ENCODE measurements at regions not wholly inside any gene's neighbourhood (a gene's known extent, or its start where the extent isn't known, plus 50 kb on each side); places are given as distances from the start of the nearest gene placed in this dataset.

- CTCF ChIA-PET: no interaction called here
- no peaks in the 10 kb centered on the region for H3K27me3 ChIP-seq (replicated peaks in 1 of 2; ENCODE audit: control insufficient read depth in 2 of 2, extremely low read depth in 1 of 2, insufficient read depth in 2 of 2, low read length in 1 of 2)
- H3K36me3 ChIP-seq (ENCODE audit: control insufficient read depth in 2 of 2, extremely low read depth in 1 of 2, insufficient read depth in 1 of 2, low read length in 1 of 2): no peaks in the 10 kb centered on the region
- Mint-ChIP-seq H3K9me3 (peaks cover 20 to 32% (median 27%) of the 10 kb centered on the region in 3 donors), H3K4me3 (no peak overlapping the region), H3K27ac (no peak overlapping the region), H3K36me3 (no peaks in the 10 kb centered on the region), H3K27me3 (no peaks in the 10 kb centered on the region), H3K4me1 (no peaks in the 10 kb centered on the region)
- ATAC-seq (replicated peaks in 1 of 4) (no peak), DNase-seq (no peak)
- no peak overlapping the region for H3K27ac ChIP-seq (ENCODE audit: low read length)
- no peak overlapping the region for H3K4me3 ChIP-seq (ENCODE audit: control insufficient read depth in 1 of 2, extremely low read depth in 1 of 2, low read length in 1 of 2)
- POLR2A ChIA-PET: no interaction called here
- WGBS (ENCODE audit: insufficient coverage): 71% methylated on average over 1 of the region's 2 CpGs
- H3K9me3 ChIP-seq: peaks cover 4% of the 10 kb centered on the region
- no peaks in the 10 kb centered on the region for H3K4me1 ChIP-seq (ENCODE audit: control insufficient read depth in 1 of 2, extremely low read depth in 1 of 2, insufficient read depth in 2 of 2, low read length in 2 of 2)
Observed at GRCh38 chr7:68918621-68919020, 679.7 kb upstream of the AUTS2 start.

GRCh38 chr7:68922850-68923249, 675.4 kb upstream of the AUTS2 start:
- WGBS (ENCODE audit: insufficient coverage): no CpG with 5 or more reads among the region's 8 CpGs
- Mint-ChIP-seq H3K4me1 (no peaks in the 10 kb centered on the region), H3K27ac (no peak overlapping the region), H3K4me3 (no peak overlapping the region), H3K36me3 (no peaks in the 10 kb centered on the region), H3K27me3 (no peaks in the 10 kb centered on the region), H3K9me3 (peaks cover 17 to 33% (median 27%) of the 10 kb centered on the region in 3 donors)
- H3K4me1 ChIP-seq (ENCODE audit: control insufficient read depth in 1 of 2, extremely low read depth in 1 of 2, insufficient read depth in 2 of 2, low read length in 2 of 2): no peaks in the 10 kb centered on the region
- ChIA-PET CTCF (no interaction called here), POLR2A (no interaction called here)
- H3K36me3 ChIP-seq (ENCODE audit: control insufficient read depth in 2 of 2, extremely low read depth in 1 of 2, insufficient read depth in 1 of 2, low read length in 1 of 2): no peaks in the 10 kb centered on the region
- no peak for ATAC-seq (replicated peaks in 1 of 4)
- H3K4me3 ChIP-seq (ENCODE audit: control insufficient read depth in 1 of 2, extremely low read depth in 1 of 2, low read length in 1 of 2): no peak overlapping the region
- no peaks in the 10 kb centered on the region for H3K27me3 ChIP-seq (replicated peaks in 1 of 2; ENCODE audit: control insufficient read depth in 2 of 2, extremely low read depth in 1 of 2, insufficient read depth in 2 of 2, low read length in 1 of 2)
- no peak for DNase-seq
- H3K9me3 ChIP-seq: peaks cover 4% of the 10 kb centered on the region
- no peak overlapping the region for H3K27ac ChIP-seq (ENCODE audit: low read length)

- ATAC-seq (replicated peaks in 1 of 4): no peak
Observed at GRCh38 chr7:68925241-68925640, 673.0 kb upstream of the AUTS2 start.

GRCh38 chr7:68929781-68930261, 668.5 kb upstream of the AUTS2 start:
- 77% methylated on average over 3 of the region's 6 CpGs for whole genome bisulfite sequencing (ENCODE audit: insufficient coverage)
- Mint-ChIP-seq H3K36me3 (no peaks in the 10 kb centered on the region), H3K27me3 (no peaks in the 10 kb centered on the region), H3K4me3 (no peak overlapping the region), H3K9me3 (peaks cover 23 to 37% (median 26%) of the 10 kb centered on the region in 3 donors), H3K4me1 (no peaks in the 10 kb centered on the region), H3K27ac (no peak overlapping the region)
- DNase-seq: no peak
- no peak for ATAC-seq (replicated peaks in 1 of 4)
- Histone ChIP-seq H3K4me1 (ENCODE audit: control insufficient read depth in 1 of 2, extremely low read depth in 1 of 2, insufficient read depth in 2 of 2, low read length in 2 of 2) (no peaks in the 10 kb centered on the region), H3K4me3 (ENCODE audit: control insufficient read depth in 1 of 2, extremely low read depth in 1 of 2, low read length in 1 of 2) (no peak overlapping the region), H3K27me3 (replicated peaks in 1 of 2; ENCODE audit: control insufficient read depth in 2 of 2, extremely low read depth in 1 of 2, insufficient read depth in 2 of 2, low read length in 1 of 2) (no peaks in the 10 kb centered on the region), H3K27ac (ENCODE audit: low read length) (no peak overlapping the region), H3K9me3 (no peaks in the 10 kb centered on the region), H3K36me3 (ENCODE audit: control insufficient read depth in 2 of 2, extremely low read depth in 1 of 2, insufficient read depth in 1 of 2, low read length in 1 of 2) (no peaks in the 10 kb centered on the region)
- ChIA-PET CTCF (no interaction called here), POLR2A (no interaction called here)

More at GRCh38 chr7:68925241-68925640, 673.0 kb upstream of the AUTS2 start:
- no peaks in the 10 kb centered on the region for H3K4me1 ChIP-seq (ENCODE audit: control insufficient read depth in 1 of 2, extremely low read depth in 1 of 2, insufficient read depth in 2 of 2, low read length in 2 of 2)
- H3K27ac Mint-ChIP-seq: no peak overlapping the region
- H3K27me3 Mint-ChIP-seq: no peaks in the 10 kb centered on the region
- peaks cover 10 to 33% (median 28%) of the 10 kb centered on the region in 3 donors for H3K9me3 Mint-ChIP-seq
- no peaks in the 10 kb centered on the region for H3K36me3 Mint-ChIP-seq
- no peaks in the 10 kb centered on the region for H3K4me1 Mint-ChIP-seq
- WGBS (ENCODE audit: insufficient coverage): 80% methylated on average over 1 of the region's 6 CpGs
- no peak overlapping the region for H3K4me3 ChIP-seq (ENCODE audit: control insufficient read depth in 1 of 2, extremely low read depth in 1 of 2, low read length in 1 of 2)
- peaks cover 4% of the 10 kb centered on the region for H3K9me3 ChIP-seq
- POLR2A ChIA-PET: no interaction called here
- H3K4me3 Mint-ChIP-seq: no peak overlapping the region
- H3K36me3 ChIP-seq (ENCODE audit: control insufficient read depth in 2 of 2, extremely low read depth in 1 of 2, insufficient read depth in 1 of 2, low read length in 1 of 2): no peaks in the 10 kb centered on the region
- no peak overlapping the region for H3K27ac ChIP-seq (ENCODE audit: low read length)
- no peaks in the 10 kb centered on the region for H3K27me3 ChIP-seq (replicated peaks in 1 of 2; ENCODE audit: control insufficient read depth in 2 of 2, extremely low read depth in 1 of 2, insufficient read depth in 2 of 2, low read length in 1 of 2)
- DNase-seq: no peak
- CTCF ChIA-PET: no interaction called here

GRCh38 chr7:68936471-68937035, 661.7 kb upstream of the AUTS2 start:
- POLR2A ChIA-PET: no interaction called here

GRCh38 chr7:68938151-68938550, 660.1 kb upstream of the AUTS2 start:
- Mint-ChIP-seq H3K36me3 (no peaks in the 10 kb centered on the region), H3K27me3 (no peaks in the 10 kb centered on the region), H3K9me3 (peaks cover 22 to 30% (median 28%) of the 10 kb centered on the region in 3 donors), H3K27ac (no peak overlapping the region), H3K4me3 (no peak overlapping the region), H3K4me1 (no peaks in the 10 kb centered on the region)
- Histone ChIP-seq H3K4me3 (ENCODE audit: control insufficient read depth in 1 of 2, extremely low read depth in 1 of 2, low read length in 1 of 2) (no peak overlapping the region), H3K27me3 (replicated peaks in 1 of 2; ENCODE audit: control insufficient read depth in 2 of 2, extremely low read depth in 1 of 2, insufficient read depth in 2 of 2, low read length in 1 of 2) (no peaks in the 10 kb centered on the region), H3K9me3 (peaks cover 4% of the 10 kb centered on the region), H3K36me3 (ENCODE audit: control insufficient read depth in 2 of 2, extremely low read depth in 1 of 2, insufficient read depth in 1 of 2, low read length in 1 of 2) (no peaks in the 10 kb centered on the region), H3K27ac (ENCODE audit: low read length) (no peak overlapping the region), H3K4me1 (ENCODE audit: control insufficient read depth in 1 of 2, extremely low read depth in 1 of 2, insufficient read depth in 2 of 2, low read length in 2 of 2) (no peaks in the 10 kb centered on the region)
- 27% methylated on average over 1 of the region's 4 CpGs for WGBS (ENCODE audit: insufficient coverage)
- ATAC-seq (replicated peaks in 1 of 4) (no peak), DNase-seq (no peak)
- CTCF ChIA-PET: no interaction called here
- POLR2A ChIA-PET: no interaction called here

More at GRCh38 chr7:68936471-68937035, 661.7 kb upstream of the AUTS2 start:
- peaks cover 4% of the 10 kb centered on the region for H3K9me3 ChIP-seq
- H3K27me3 Mint-ChIP-seq: no peaks in the 10 kb centered on the region
- H3K9me3 Mint-ChIP-seq: peaks cover 25 to 36% (median 26%) of the 10 kb centered on the region in 3 donors
- no peak for ATAC-seq (replicated peaks in 1 of 4)
- H3K4me3 Mint-ChIP-seq: no peak overlapping the region
- 75% methylated on average over 9 of the region's 10 CpGs for WGBS (ENCODE audit: insufficient coverage)
- no peak overlapping the region for H3K27ac Mint-ChIP-seq
- H3K36me3 Mint-ChIP-seq: no peaks in the 10 kb centered on the region
- H3K4me1 ChIP-seq (ENCODE audit: control insufficient read depth in 1 of 2, extremely low read depth in 1 of 2, insufficient read depth in 2 of 2, low read length in 2 of 2): no peaks in the 10 kb centered on the region
- H3K36me3 ChIP-seq (ENCODE audit: control insufficient read depth in 2 of 2, extremely low read depth in 1 of 2, insufficient read depth in 1 of 2, low read length in 1 of 2): no peaks in the 10 kb centered on the region
- H3K27ac ChIP-seq (ENCODE audit: low read length): no peak overlapping the region
- DNase-seq: no peak
- CTCF ChIA-PET: no interaction called here
- no peaks in the 10 kb centered on the region for H3K4me1 Mint-ChIP-seq
- no peaks in the 10 kb centered on the region for H3K27me3 ChIP-seq (replicated peaks in 1 of 2; ENCODE audit: control insufficient read depth in 2 of 2, extremely low read depth in 1 of 2, insufficient read depth in 2 of 2, low read length in 1 of 2)
- no peak overlapping the region for H3K4me3 ChIP-seq (ENCODE audit: control insufficient read depth in 1 of 2, extremely low read depth in 1 of 2, low read length in 1 of 2)

- H3K4me3 ChIP-seq (ENCODE audit: control insufficient read depth in 1 of 2, extremely low read depth in 1 of 2, low read length in 1 of 2): no peak overlapping the region
- Mint-ChIP-seq H3K27ac (no peak overlapping the region), H3K36me3 (no peaks in the 10 kb centered on the region), H3K9me3 (peaks cover 10 to 25% (median 12%) of the 10 kb centered on the region in 3 donors), H3K4me3 (no peak overlapping the region), H3K27me3 (no peaks in the 10 kb centered on the region), H3K4me1 (no peaks in the 10 kb centered on the region)
- ATAC-seq (replicated peaks in 1 of 4) (no peak), DNase-seq (no peak)
- no peaks in the 10 kb centered on the region for H3K36me3 ChIP-seq (ENCODE audit: control insufficient read depth in 2 of 2, extremely low read depth in 1 of 2, insufficient read depth in 1 of 2, low read length in 1 of 2)
- no peak overlapping the region for H3K27ac ChIP-seq (ENCODE audit: low read length)
- H3K27me3 ChIP-seq (replicated peaks in 1 of 2; ENCODE audit: control insufficient read depth in 2 of 2, extremely low read depth in 1 of 2, insufficient read depth in 2 of 2, low read length in 1 of 2): no peaks in the 10 kb centered on the region
- H3K9me3 ChIP-seq: peaks cover 4% of the 10 kb centered on the region
- no peaks in the 10 kb centered on the region for H3K4me1 ChIP-seq (ENCODE audit: control insufficient read depth in 1 of 2, extremely low read depth in 1 of 2, insufficient read depth in 2 of 2, low read length in 2 of 2)
- ChIA-PET CTCF (interaction anchor here in 1 of 2 donors (0.5 kb wide), 1 partner anchor 186 kb away, joined by 4 read pairs; no protein-coding TSS in a partner anchor), POLR2A (no interaction called here)
Observed at GRCh38 chr7:68943786-68944185, 654.5 kb upstream of the AUTS2 start.
